GM18499 (cell line): ENCODE measurements at regions not wholly inside any gene's neighbourhood (a gene's known extent, or its start where the extent isn't known, plus 50 kb on each side); places are given as distances from the start of the nearest gene placed in this dataset.

Experiments used
- ATAC-seq: cut with Tn5 transposase; IDR thresholded peaks from one replicate; pipeline ENCODE4 v1.9.1; 2021; ENCODE audit warnings: moderate number of reproducible peaks; ENCODE audit not compliant: insufficient read depth, unreplicated experiment

DNA sequence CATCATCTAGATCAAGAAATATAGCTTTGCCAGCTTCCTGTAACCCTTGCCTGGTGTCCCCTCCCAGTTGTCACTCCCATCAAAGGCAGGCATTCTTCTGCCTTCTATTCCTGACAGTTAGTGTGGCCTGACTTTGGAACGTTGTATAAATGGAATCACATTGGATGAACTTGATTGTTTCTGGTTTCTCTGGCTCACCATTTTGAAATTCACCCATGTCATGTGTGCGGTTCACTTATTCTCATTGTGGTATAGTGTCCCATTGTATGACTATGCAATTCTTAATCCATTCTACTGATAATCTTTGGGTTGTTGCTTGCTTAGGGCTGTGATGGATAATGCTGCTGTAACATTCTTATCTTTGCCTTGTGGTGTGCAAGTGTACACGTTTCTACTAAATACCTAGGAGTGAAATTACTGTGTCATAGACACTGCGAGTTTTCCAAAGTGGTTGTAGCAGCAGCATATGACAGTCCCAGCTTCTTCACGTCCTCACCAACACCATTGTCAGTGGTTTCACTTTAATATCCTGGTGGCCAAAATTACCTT is 73.2 kb downstream of the VEGFA start:
- no peak for ATAC-seq

DNA sequence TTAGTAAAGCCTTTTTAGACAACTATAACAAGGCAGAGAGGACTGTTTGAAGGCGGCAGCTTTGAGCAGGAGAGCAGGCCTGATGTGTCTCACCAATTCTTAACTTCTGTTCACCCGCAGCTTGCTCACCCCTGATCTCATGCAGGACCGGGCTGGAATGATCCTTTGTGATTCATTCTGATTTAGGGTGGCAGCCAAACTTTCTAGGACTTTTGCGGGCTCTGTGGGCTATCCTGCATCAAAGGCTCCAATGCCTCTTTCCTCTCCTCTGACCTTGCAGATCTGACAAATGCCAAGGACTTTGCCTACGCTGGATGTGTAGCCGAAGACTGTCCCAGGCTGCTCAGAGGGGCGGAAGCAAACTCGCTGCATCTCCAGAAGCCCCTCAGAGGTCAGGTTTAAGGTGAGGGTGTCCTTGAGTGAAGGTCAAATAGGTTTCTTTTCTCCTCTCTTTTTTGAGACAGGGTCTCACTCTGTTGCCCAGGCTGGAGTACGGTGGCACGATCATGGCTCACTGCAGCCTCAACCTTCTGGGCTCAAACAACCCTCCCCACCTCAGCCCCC is 72.3 kb downstream of the VEGFA start:
- ATAC-seq: no peak

DNA sequence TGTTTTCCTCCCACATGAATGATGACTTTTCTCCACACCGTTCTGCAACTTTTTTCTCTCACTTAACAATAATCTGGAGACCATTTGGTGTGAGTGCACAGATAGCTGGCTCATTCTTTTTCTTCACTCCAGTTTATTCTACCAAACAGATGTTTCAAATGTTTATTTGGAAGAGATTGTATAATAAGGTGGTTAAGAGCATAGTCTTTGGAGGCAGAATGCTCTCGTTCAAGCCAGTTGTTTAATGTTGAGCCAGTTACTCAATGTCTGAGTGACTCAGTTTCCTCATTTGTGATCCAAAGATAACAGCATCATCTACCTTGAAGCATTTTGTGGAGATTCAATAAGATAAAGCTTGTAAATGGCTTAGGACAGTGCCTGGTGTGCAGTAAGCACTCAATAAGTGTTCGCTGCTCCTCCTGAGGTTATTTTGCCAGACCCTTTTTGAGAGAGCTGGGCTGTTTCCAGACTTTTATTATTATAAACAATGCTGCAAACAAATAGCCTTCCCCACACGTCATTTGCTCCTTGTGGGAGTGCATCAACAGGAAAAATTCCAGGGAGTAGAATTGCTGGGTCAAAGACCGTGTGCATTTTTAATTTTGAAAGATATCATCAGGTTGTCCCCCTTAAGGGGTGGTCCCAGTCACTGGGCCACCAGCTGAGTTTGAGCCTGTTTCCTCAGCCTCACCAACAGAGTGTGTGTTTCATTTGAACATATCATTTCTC is 70.6 kb downstream of the VEGFA start:
- no peak for ATAC-seq

DNA sequence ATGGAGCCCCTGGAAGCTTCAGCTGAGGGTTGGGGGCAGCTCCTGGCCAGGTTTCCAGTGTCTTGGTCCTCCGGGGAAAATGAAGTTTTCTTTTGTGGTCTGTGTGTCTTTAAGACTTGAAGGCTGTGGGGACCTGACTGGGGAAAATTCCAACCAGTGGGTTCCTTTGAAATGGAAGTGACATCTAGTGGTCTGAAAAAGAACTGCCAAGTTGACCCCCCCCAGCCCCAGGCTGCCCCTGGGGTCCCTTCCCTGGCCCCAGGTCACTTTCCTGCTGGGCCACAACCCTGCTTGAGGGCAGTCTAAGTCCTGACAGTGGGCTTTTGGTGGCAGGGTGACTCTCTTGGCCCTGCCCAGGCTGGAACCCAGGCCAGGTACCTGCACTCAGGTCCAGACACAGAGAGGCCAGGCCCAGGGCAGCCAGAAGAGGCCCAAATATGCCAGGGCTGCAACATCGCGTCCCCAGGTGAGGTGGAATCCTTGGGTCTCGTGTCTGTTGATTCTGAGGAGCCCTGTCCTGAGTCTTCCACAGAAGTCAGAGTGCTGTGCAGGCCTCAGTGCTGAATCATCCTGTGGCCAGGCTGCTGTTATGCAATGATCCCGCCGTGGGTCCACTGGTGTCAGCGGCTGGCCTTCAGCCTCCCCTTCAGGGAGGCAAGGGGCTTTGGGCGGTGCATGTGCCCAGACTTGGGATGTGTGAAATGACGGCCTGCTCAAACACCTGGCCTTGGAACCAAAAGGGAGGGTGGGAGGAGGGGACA is 68.4 kb downstream of the VEGFA start:
- no peak for ATAC-seq

DNA sequence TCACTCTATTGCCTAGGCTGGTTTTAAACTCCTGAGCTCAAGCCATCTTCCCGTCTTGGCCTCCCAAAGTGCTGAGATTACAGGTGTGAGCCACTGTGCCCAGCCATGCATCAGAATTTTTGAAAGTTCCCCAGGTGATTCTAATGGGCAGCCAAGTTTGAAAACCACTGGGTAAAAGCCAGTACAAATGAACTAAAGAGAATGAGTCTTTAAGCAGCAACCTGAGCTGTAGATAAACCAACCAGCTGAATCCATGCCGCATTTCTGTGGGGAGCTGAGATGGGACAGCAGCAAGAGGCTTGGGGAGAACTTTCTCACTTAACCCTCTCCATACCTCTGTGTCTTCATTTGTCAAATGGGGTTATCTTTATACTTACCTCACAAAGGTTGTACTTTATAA is 67.5 kb downstream of the VEGFA start:
- no peak for ATAC-seq

DNA sequence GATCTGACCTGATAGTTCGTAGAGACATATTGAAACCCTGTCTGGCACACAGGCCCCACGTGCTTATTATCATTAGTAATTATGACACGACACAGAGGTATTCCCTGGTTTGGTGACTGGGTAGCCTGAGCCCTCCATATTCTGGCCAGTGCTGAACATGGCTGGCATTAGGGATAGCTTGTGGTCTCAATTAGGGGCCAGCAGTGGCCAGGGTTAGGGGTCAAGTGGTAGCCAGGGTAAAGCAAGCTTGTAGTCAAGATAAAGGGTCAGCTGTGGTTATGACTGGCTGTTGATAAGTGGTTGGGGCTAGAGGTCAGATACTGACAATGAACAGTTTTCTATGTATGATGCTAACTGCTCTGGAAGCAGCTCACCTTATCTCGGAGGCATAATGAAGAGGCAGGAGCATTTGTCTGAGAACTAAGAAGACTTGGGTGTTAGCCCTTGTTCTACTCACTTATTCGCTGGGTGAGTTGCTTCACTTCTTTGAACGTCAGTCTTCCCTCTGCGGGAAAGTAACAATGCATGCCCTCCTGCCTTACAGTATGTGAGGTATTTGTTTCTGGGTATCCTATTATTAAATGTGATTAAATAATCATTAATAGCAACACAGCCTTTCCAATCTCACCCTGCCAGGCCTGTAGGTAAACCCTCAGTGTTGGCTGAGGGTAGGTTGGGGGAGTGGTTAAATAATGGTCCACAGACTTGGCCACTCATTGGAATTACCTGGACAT is 66.7 kb downstream of the VEGFA start:
- ATAC-seq: no peak
